Activated T-helper 17 cell treated with anti-CD3 and anti-CD28 coated beads, Interleukin-2, amount 50 U/mL, for 72 hours (primary cell): ENCODE measurements at regions not wholly inside any gene's neighbourhood (a gene's known extent, or its start where the extent isn't known, plus 50 kb on each side); places are given as distances from the start of the nearest gene placed in this dataset.
"Not testable (repeated sequence)": the region's sequence is repeated elsewhere in the genome, so short reads cannot be mapped to it uniquely, and the experiment has no call there.

Experiments used
- ATAC-seq: fragments of 150-1000 bp; cut with Tn5 transposase; replicated peaks from 2 replicates; pipeline ENCODE4 v1.10.0; 2021; ENCODE audit warnings: mild to moderate bottlenecking, moderate library complexity
- H3K27ac Mint-ChIP-seq: one replicate; pipeline ENCODE4 v1.8.0; 2022; ENCODE audit warnings: mixed read lengths
- H3K27me3 Mint-ChIP-seq: one replicate; pipeline ENCODE4 v1.8.0; 2022; ENCODE audit warnings: mixed read lengths
- H3K36me3 Mint-ChIP-seq: one replicate; pipeline ENCODE4 v1.8.0; 2022; ENCODE audit warnings: low read depth, mild to moderate bottlenecking, mixed read lengths
- H3K4me1 Mint-ChIP-seq: one replicate; pipeline ENCODE4 v1.8.0; 2022; ENCODE audit warnings: mixed read lengths
- H3K4me3 Mint-ChIP-seq: one replicate; pipeline ENCODE4 v1.8.0; 2022; ENCODE audit warnings: mild to moderate bottlenecking, mixed read lengths
- H3K9me3 Mint-ChIP-seq: one replicate; pipeline ENCODE4 v1.8.0; 2022; ENCODE audit warnings: mixed read lengths

DNA sequence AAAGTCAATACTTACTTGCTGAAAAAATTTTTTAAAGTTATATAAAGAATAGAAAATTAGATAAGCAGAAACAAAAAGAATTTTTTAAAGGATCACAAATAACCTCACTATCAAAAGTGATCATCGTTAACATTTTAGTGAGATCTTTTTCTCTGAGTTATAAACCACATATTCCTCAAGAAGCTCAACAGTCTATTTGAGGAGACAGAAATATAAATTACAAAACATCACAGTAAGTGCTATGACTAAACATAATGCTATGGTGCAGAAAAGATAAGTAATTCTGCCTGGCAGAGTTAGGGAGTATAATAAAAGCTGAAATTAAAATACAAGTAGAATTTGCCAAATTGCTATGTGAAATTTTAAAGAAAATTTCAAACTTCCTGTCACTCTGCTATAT, 226.7 kb downstream of the LMBRD1 start:
- Mint-ChIP-seq H3K9me3 (no peaks in the 10 kb centered on the region), H3K27ac (no peak overlapping the region), H3K4me3 (no peak overlapping the region), H3K27me3 (peaks cover 9% of the 10 kb centered on the region), H3K36me3 (no peaks in the 10 kb centered on the region), H3K4me1 (no peaks in the 10 kb centered on the region)
- ATAC-seq, result no peak

DNA sequence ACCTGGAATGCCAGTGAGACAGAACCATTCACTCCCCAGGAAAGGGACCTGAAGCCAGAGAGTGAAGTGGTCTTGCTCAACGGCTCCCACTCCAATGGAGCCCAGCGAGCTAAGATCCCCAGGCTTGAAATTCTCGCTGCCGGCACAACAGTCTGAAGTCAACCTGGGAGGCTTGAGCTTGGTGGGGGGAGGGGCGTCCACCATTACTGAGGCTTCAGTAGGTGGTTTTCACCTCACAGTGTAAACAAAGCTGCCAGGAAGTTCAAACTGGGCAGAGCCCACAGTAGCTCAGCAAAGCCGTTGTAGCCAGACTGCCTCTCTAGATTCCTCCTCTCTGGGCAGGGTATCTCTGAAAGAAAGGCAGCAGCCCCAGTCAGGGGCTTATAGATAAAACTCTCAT, 236.2 kb downstream of the LMBRD1 start:
- ATAC-seq, H3K4me3 Mint-ChIP-seq, H3K9me3 Mint-ChIP-seq, H3K4me1 Mint-ChIP-seq, H3K36me3 Mint-ChIP-seq, H3K27me3 Mint-ChIP-seq, H3K27ac Mint-ChIP-seq: not testable (repeated sequence)

DNA sequence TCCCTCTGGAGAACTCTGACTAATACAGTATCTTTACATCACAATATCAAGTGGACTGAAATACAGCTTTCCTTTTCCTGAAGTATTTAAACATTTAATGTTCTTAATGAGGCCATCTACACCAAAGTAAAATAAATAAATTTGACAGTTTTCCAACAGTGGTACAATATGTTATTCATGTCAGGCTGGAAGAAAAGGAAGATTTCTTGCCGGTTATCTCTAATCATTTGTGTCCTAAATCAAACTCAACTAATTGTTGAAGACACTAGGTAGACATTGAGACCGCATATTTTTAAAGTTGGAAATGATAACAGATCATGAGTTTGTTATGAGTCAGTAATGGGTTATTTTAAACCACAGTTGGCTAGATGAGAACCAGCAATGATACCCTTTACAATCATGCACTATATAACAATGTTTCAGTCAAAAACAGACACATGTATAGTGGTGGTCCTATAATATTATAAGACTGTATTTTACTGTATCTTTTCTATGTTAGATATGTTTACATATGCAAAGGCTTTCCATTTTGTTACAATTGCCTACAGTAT, 241.6 kb downstream of the LMBRD1 start:
- no peak overlapping the region for H3K4me3 Mint-ChIP-seq
- H3K9me3 Mint-ChIP-seq, result no peaks in the 10 kb centered on the region
- no peak overlapping the region for H3K27ac Mint-ChIP-seq
- no peak for ATAC-seq
- H3K36me3 Mint-ChIP-seq, result no peaks in the 10 kb centered on the region
- no peaks in the 10 kb centered on the region for H3K4me1 Mint-ChIP-seq
- H3K27me3 Mint-ChIP-seq, result peaks cover 4% of the 10 kb centered on the region

DNA sequence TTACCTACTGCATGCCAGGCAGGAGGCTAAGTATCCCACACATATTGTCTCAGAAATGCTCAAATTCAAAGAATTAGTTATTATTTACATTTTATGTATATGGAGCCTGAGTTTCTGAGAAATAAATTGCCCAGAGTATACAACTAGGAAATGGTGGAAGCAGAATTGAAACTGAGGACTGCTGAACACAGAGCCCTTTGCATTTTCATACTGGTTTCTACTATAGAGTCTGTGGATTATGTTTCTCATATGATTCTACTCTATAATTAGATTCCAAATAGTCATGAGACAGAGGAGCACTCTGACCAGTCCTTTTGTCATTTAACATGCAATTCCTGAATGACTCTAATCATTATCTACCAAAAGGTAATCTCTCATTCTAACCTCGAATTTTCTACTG, 254.3 kb downstream of the LMBRD1 start:
- ATAC-seq, result no peak
- H3K27ac Mint-ChIP-seq, result no peak overlapping the region
- H3K36me3 Mint-ChIP-seq, result no peaks in the 10 kb centered on the region
- H3K4me1 Mint-ChIP-seq, result no peaks in the 10 kb centered on the region
- H3K27me3 Mint-ChIP-seq, result peaks cover 5% of the 10 kb centered on the region
- H3K4me3 Mint-ChIP-seq, result no peak overlapping the region
- H3K9me3 Mint-ChIP-seq, result no peaks in the 10 kb centered on the region

DNA sequence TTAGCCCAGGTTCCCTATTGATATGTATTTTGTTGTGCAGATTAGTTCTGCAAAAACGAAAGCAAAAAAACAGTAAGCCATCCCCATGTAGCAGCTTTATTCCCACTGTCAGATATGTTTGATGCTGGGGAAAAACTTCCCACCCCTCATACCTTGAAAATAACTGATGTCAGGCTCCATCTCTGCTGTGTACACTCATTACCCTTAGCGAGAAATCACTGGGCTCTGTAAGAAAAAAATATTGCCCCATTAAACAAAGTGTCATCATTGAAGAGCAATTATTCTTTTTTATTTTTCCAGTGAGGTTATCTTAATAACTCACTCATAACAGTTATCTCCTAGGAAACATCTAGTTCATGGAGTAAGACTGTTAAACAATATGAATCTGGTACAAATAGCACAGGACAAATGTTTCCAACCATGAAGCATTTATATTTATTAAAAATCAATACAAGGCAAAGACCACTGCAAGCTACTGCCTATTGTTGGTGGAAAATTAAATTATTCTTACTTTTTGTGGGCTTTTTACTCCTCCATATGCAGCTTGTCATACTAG, 268.8 kb downstream of the LMBRD1 start:
- Mint-ChIP-seq H3K4me1 (no peaks in the 10 kb centered on the region), H3K27ac (no peak overlapping the region), H3K36me3 (no peaks in the 10 kb centered on the region), H3K4me3 (no peak overlapping the region), H3K9me3 (no peaks in the 10 kb centered on the region), H3K27me3 (no peaks in the 10 kb centered on the region)
- no peak for ATAC-seq

DNA sequence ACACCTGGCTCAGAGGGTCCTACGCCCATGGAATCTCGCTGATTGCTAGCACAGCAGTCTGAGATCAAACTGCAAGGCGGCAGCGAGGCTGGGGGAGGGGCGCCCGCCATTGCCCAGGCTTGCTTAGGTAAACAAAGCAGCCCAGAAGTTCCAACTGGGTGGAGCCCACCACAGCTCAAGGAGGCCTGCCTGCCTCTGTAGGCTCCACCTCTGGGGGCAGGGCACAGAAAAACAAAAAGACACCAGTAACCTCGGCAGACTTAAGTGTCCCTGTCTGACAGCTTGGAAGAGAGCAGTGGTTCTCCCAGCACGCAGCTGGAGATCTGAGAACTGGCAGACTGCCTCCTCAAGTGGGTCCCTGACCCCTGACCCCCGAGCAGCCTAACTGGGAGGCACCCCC, 281.3 kb downstream of the LMBRD1 start:
- not testable (repeated sequence) for H3K4me3 Mint-ChIP-seq

DNA sequence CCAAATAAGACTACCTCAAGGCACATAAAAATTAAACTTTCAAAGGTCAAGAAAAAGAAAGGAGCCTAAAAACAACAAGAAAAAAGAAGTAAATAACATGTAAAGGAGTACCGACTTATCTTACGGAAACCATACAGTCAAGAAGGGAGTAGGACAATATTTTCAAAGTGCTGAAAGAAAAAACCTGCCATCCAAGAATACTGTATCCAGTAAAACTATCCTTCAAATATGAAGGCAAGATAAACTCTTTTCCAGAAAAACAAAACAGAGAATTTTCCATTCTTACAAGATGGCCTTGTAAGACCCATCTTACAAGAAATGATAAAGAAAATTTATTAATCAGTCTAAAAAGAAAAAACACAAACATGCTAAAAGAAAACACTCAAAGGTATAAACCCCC, 302.2 kb downstream of the LMBRD1 start:
- Mint-ChIP-seq H3K27ac (no peak overlapping the region), H3K27me3 (peaks cover 9% of the 10 kb centered on the region), H3K4me3 (no peak overlapping the region), H3K9me3 (peaks cover 7% of the 10 kb centered on the region), H3K4me1 (no peaks in the 10 kb centered on the region), H3K36me3 (no peaks in the 10 kb centered on the region)
- ATAC-seq, result no peak

More for the DNA sequence above, 281.3 kb downstream of the LMBRD1 start:
- H3K4me1 Mint-ChIP-seq, H3K27ac Mint-ChIP-seq, ATAC-seq, H3K36me3 Mint-ChIP-seq, H3K27me3 Mint-ChIP-seq: not testable (repeated sequence)
- H3K9me3 Mint-ChIP-seq, result peaks cover 10% of the 10 kb centered on the region

DNA sequence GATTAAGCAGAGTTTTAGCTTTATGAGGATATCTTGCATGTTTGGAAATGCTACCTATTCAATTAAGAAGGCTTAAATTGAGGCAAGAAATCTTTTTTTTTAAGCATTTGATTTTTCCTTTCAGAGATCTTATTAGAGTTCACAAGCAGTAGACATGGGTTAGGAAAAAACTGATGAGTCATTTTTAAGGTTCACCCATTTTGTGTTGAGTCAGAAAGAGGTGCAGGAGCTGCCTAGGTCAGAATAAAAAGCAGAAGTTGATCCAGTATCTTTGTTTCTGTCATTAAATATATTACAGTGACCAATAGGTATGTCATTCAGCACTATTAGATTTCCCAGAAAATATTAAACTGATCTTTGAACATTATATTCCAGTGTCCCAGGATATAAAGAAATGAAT, 306.8 kb downstream of the LMBRD1 start:
- no peaks in the 10 kb centered on the region for H3K4me1 Mint-ChIP-seq
- H3K27ac Mint-ChIP-seq, result no peak overlapping the region
- H3K9me3 Mint-ChIP-seq, result peaks cover 7% of the 10 kb centered on the region
- no peak for ATAC-seq
- H3K27me3 Mint-ChIP-seq, result peaks cover 9% of the 10 kb centered on the region
- H3K4me3 Mint-ChIP-seq, result no peak overlapping the region
- no peaks in the 10 kb centered on the region for H3K36me3 Mint-ChIP-seq

DNA sequence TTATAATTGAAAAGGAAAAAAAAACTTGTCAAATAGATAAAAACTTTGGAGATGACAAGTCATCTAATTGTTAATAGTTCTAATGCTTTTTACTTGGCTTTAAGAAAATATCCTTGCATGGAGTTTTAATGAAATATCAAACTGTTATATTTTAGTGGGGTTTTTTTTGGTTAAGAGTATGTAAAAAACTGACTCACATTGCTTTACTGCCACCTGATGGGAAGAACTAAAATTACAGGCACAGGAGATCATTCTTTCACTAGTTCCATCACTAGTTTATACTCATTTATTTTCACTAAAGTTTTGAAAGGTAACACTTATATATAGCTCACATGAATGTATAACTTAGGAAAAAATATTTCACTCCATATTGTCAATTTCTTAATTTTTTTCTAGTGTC, 309.1 kb downstream of the LMBRD1 start:
- no peak overlapping the region for H3K4me3 Mint-ChIP-seq
- no peak for ATAC-seq
- peaks cover 5% of the 10 kb centered on the region for H3K27me3 Mint-ChIP-seq
- H3K36me3 Mint-ChIP-seq, result no peaks in the 10 kb centered on the region
- H3K9me3 Mint-ChIP-seq, result no peaks in the 10 kb centered on the region
- H3K27ac Mint-ChIP-seq, result no peak overlapping the region
- H3K4me1 Mint-ChIP-seq, result no peaks in the 10 kb centered on the region

DNA sequence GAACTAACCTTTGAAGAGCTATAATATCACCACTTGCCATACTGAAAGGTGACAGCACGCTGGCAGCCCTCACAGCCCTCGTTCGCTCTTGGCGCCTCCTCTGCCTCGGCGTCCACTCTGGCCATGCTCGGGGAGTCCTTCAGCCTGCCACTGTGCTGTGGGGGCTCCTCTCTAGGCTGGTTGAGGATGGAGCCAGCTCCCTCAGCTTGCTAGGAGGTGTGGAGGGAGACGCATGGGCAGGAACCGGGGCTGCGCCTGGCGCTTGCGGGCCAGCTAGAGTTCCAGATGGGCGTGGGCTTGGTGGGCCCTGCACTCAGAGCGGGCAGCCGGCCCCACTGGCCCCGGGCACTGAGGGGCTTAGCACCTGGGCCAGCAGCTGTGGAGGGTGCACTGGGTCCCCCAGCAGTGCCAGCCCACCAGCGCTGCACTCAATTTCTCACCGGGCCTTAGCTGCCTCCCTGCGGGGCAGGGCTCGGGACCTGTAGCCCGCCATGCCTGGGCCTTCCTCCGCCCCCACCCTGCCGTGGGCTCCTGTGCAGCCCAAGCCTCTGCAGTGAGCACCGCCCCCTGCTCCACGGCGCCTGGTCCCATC, 329.7 kb downstream of the LMBRD1 start:
- no peak for ATAC-seq
- Mint-ChIP-seq H3K27me3 (no peaks in the 10 kb centered on the region), H3K4me1 (no peaks in the 10 kb centered on the region)

DNA sequence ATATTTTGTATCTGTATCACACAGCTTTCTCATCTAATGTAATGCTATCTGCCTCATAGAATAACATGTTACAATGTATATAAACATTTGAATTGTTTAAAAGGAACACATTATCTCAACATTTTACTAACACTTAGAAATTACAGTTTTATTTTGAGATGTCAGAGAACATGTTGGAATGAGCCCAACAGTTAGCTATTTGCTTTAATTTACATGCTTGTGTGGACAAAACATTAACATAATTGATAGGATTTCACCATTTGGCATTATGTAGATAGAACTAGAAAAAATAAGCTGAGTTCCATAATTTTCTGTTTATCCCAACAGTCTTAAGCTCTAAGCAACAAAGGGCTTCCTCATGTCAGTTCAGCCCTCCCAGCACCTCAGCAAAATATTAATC, 330.9 kb downstream of the LMBRD1 start:
- Mint-ChIP-seq H3K27me3 (no peaks in the 10 kb centered on the region), H3K27ac (no peak overlapping the region), H3K4me3 (no peak overlapping the region), H3K4me1 (no peaks in the 10 kb centered on the region), H3K9me3 (no peaks in the 10 kb centered on the region), H3K36me3 (no peaks in the 10 kb centered on the region)
- no peak for ATAC-seq

More for the DNA sequence above, 329.7 kb downstream of the LMBRD1 start:
- no peaks in the 10 kb centered on the region for H3K36me3 Mint-ChIP-seq
- H3K27ac Mint-ChIP-seq, result no peak overlapping the region
- no peaks in the 10 kb centered on the region for H3K9me3 Mint-ChIP-seq
- no peak overlapping the region for H3K4me3 Mint-ChIP-seq

DNA sequence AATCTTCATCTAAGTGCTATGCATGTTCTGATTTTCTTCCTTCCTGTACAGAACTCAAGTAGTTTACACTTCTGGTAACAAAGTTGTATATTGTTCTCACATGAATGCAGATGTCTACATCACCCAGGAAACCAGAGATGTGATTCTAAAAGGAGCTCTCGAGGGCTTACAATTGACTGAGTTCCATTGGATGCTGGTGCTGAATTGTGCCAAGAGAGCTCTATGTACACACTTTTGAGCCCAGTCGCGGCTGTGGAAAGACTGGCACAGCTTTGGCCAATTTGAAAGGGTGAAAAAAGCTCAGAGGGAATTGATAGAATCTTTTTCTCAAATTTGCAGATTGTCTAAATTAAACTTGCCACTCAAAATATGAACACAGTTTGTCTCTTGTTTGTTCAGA, 340.7 kb downstream of the LMBRD1 start:
- Mint-ChIP-seq H3K4me1 (no peaks in the 10 kb centered on the region), H3K9me3 (peaks cover 3% of the 10 kb centered on the region), H3K36me3 (no peaks in the 10 kb centered on the region), H3K27ac (no peak overlapping the region), H3K4me3 (no peak overlapping the region), H3K27me3 (no peaks in the 10 kb centered on the region)
- ATAC-seq, result no peak

DNA sequence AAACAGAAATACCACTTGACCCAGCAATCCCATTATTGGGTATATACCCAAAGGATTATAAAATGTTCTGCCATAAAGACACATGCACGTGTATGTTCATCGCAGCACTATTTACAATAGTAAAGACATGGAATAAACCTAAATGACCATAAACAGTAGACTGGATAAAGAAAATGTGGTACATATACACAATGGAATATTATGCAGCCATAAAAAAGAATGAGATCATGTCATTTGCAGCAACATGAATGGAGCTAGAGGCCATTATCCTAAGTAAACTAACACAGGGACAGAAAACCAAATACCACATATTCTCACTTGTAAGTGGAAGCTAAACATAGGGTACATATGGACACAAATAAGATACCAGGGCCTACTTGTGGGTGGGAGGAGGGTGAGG, 342.2 kb downstream of the LMBRD1 start:
- H3K36me3 Mint-ChIP-seq, H3K27ac Mint-ChIP-seq, H3K4me3 Mint-ChIP-seq, H3K27me3 Mint-ChIP-seq, ATAC-seq, H3K9me3 Mint-ChIP-seq, H3K4me1 Mint-ChIP-seq: not testable (repeated sequence)

DNA sequence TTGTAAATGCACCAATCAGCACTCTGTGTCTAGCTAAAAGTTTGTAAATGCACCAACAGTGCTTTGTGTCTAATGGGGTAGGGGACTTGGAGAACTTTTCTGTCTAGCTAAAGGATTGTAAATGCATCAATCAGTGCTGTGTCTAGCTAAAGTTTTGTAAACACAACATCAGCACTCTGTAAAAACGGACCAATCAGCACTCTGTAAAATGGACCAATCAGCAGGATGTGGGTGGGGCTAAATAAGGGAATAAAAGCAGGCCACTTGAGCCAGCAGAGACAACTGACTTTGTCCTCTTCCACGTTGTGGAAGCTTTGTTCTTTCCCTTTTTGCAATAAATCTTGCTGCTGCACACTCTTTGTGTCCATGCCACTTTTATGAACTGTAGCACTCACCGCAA, 346.3 kb downstream of the LMBRD1 start:
- not testable (repeated sequence) for H3K4me1 Mint-ChIP-seq, ATAC-seq, H3K9me3 Mint-ChIP-seq, H3K36me3 Mint-ChIP-seq, H3K27ac Mint-ChIP-seq, H3K27me3 Mint-ChIP-seq, H3K4me3 Mint-ChIP-seq

DNA sequence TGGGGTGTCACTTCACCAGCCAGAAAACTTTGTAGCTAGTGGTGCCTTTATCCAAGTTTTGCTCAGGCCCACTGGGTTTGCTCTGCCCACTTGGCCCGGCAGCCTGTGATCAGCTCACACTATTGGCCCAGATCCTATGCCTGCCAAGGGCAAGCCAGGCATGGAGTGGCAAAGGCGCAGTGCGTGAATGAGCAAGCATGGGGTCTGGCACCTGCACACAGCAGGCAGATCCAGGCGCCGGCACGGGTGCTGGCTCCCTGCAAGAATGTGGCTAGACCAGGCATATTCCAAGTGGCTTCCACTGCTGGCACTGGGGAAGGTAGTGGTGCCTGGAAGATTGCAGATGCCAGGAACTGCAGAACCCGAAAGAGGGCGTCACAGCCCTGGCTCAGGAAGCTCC, 346.9 kb downstream of the LMBRD1 start:
- no peak for ATAC-seq
- Mint-ChIP-seq H3K9me3 (peaks cover 3% of the 10 kb centered on the region), H3K27me3 (no peaks in the 10 kb centered on the region), H3K36me3 (no peaks in the 10 kb centered on the region), H3K27ac (no peak overlapping the region), H3K4me3 (no peak overlapping the region), H3K4me1 (no peaks in the 10 kb centered on the region)
